ENCODE measurements at regions not wholly inside any gene's neighbourhood (a gene's known extent, or its start where the extent isn't known, plus 50 kb on each side); places are given as distances from the start of the nearest gene placed in this dataset.

- TF ChIP-seq TCF12 (IDR thresholded peaks at IDR 0.05; ENCODE audit: low read depth) (no peak), FOXM1 (IDR thresholded peaks at IDR 0.05; ENCODE audit: borderline replicate concordance, low read depth) (no peak), ZBTB7A (IDR thresholded peaks at IDR 0.05; ENCODE audit: low read depth) (no peak), NFIC (IDR thresholded peaks at IDR 0.05) (no peak), TAF1 (IDR thresholded peaks at IDR 0.05; ENCODE audit: low read depth) (no peak)
- TF ChIP-seq, protein P1, sequence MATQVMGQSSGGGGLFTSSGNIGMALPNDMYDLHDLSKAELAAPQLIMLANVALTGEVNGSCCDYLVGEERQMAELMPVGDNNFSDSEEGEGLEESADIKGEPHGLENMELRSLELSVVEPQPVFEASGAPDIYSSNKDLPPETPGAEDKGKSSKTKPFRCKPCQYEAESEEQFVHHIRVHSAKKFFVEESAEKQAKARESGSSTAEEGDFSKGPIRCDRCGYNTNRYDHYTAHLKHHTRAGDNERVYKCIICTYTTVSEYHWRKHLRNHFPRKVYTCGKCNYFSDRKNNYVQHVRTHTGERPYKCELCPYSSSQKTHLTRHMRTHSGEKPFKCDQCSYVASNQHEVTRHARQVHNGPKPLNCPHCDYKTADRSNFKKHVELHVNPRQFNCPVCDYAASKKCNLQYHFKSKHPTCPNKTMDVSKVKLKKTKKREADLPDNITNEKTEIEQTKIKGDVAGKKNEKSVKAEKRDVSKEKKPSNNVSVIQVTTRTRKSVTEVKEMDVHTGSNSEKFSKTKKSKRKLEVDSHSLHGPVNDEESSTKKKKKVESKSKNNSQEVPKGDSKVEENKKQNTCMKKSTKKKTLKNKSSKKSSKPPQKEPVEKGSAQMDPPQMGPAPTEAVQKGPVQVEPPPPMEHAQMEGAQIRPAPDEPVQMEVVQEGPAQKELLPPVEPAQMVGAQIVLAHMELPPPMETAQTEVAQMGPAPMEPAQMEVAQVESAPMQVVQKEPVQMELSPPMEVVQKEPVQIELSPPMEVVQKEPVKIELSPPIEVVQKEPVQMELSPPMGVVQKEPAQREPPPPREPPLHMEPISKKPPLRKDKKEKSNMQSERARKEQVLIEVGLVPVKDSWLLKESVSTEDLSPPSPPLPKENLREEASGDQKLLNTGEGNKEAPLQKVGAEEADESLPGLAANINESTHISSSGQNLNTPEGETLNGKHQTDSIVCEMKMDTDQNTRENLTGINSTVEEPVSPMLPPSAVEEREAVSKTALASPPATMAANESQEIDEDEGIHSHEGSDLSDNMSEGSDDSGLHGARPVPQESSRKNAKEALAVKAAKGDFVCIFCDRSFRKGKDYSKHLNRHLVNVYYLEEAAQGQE (IDR thresholded peaks at IDR 0.05; ENCODE audit: low read depth): no peak
Measured at GRCh38 chr4:73673286-73673685, 53.0 kb upstream of the RASSF6 start.

GRCh38 chr4:73674451-73674919, 54.2 kb upstream of the RASSF6 start:
- TF ChIP-seq, protein P1 (IDR thresholded peaks at IDR 0.05; ENCODE audit: low read depth): no peak
- TF ChIP-seq MAX (IDR thresholded peaks at IDR 0.05): no peak
- no peak for TF ChIP-seq TCF12 (IDR thresholded peaks at IDR 0.05; ENCODE audit: low read depth)
- no peak for TF ChIP-seq NFIC (IDR thresholded peaks at IDR 0.05)
- no peak for TF ChIP-seq YY1 (IDR thresholded peaks at IDR 0.05; ENCODE audit: low read depth)
- TF ChIP-seq EP300 (IDR thresholded peaks at IDR 0.05; ENCODE audit: borderline replicate concordance): no peak
- no peak for TF ChIP-seq ZBTB7A (IDR thresholded peaks at IDR 0.05; ENCODE audit: low read depth)
- no peak for TF ChIP-seq TEAD4 (IDR thresholded peaks at IDR 0.05)
- no peak for TF ChIP-seq CEBPB (IDR thresholded peaks at IDR 0.05)
- TF ChIP-seq TAF1 (IDR thresholded peaks at IDR 0.05; ENCODE audit: low read depth): no peak
- TF ChIP-seq RAD21 (IDR thresholded peaks at IDR 0.05; ENCODE audit: low read depth): no peak
- TF ChIP-seq EGR1 (IDR thresholded peaks at IDR 0.05): no peak
- TF ChIP-seq USF1 (IDR thresholded peaks at IDR 0.05): no peak
- no peak for TF ChIP-seq CREB1 (IDR thresholded peaks at IDR 0.05; ENCODE audit: low read depth)
- no peak for TF ChIP-seq FOXM1 (IDR thresholded peaks at IDR 0.05; ENCODE audit: borderline replicate concordance, low read depth)

GRCh38 chr4:73675623-73676022, 55.4 kb upstream of the RASSF6 start:
- TF ChIP-seq FOXM1 (IDR thresholded peaks at IDR 0.05; ENCODE audit: borderline replicate concordance, low read depth) (peak; percentile 97), TCF12 (IDR thresholded peaks at IDR 0.05; ENCODE audit: low read depth) (peak; percentile 97), RAD21 (IDR thresholded peaks at IDR 0.05; ENCODE audit: low read depth) (peak; percentile 19), EGR1 (IDR thresholded peaks at IDR 0.05) (no peak), MAX (IDR thresholded peaks at IDR 0.05) (peak; percentile 50; the same call in 1 of the 2 replicates), TAF1 (IDR thresholded peaks at IDR 0.05; ENCODE audit: low read depth) (0 out of 2 replicates have a peak, but pooled peaks have one; percentile 22), NFIC (IDR thresholded peaks at IDR 0.05) (peak; percentile 94), YY1 (IDR thresholded peaks at IDR 0.05; ENCODE audit: low read depth) (no peak), CREB1 (IDR thresholded peaks at IDR 0.05; ENCODE audit: low read depth) (no peak), USF1 (IDR thresholded peaks at IDR 0.05) (no peak), TEAD4 (IDR thresholded peaks at IDR 0.05) (peak; percentile 92), CEBPB (IDR thresholded peaks at IDR 0.05) (0 out of 2 replicates have a peak, but pooled peaks have one; percentile 28), ZBTB7A (IDR thresholded peaks at IDR 0.05; ENCODE audit: low read depth) (no peak), EP300 (IDR thresholded peaks at IDR 0.05; ENCODE audit: borderline replicate concordance) (peak; percentile 98)
- TF ChIP-seq, protein P1 (IDR thresholded peaks at IDR 0.05; ENCODE audit: low read depth): no peak

DNA sequence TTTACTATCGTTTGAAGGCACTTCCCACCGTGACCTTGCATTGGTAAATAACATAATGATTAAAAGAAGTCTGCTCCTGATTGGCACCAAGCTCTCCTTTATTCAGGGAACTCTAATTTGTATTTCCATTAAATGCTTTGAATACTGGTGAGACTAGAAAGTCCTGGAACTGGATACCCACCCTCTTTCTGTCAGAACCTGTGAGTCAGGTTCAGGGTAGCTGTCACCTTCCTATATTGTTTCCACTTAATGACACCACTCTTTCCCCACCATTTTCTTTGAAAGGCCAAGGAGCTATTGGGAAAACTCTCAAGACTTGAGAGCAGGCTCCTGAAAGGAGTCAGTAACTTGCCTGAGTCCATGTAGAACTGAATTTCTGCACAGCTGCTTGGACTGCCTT, 55.9 kb upstream of the RASSF6 start:
- TF ChIP-seq FOXM1 (IDR thresholded peaks at IDR 0.05; ENCODE audit: borderline replicate concordance, low read depth) (no peak), YY1 (IDR thresholded peaks at IDR 0.05; ENCODE audit: low read depth) (no peak), NFIC (IDR thresholded peaks at IDR 0.05) (no peak), CREB1 (IDR thresholded peaks at IDR 0.05; ENCODE audit: low read depth) (no peak), MAX (IDR thresholded peaks at IDR 0.05) (no peak), CEBPB (IDR thresholded peaks at IDR 0.05) (no peak), TEAD4 (IDR thresholded peaks at IDR 0.05) (no peak)
- TF ChIP-seq, protein P1 (IDR thresholded peaks at IDR 0.05; ENCODE audit: low read depth): no peak

All from Ishikawa (cell line).